ENCODE measurements at regions not wholly inside any gene's neighbourhood (a gene's known extent, or its start where the extent isn't known, plus 50 kb on each side); places are given as distances from the start of the nearest gene placed in this dataset.
A peak's percentile ranks its signal among the peaks of the same experiment; 100 is the strongest.

GRCh38 chr6:134866563-134866962 is 83.3 kb downstream of the ALDH8A1 start:
- no peak for DNase-seq

- DNase-seq: no peak
These were observed 85.3 kb downstream of the ALDH8A1 start for GRCh38 chr6:134864558-134864957.

DNA sequence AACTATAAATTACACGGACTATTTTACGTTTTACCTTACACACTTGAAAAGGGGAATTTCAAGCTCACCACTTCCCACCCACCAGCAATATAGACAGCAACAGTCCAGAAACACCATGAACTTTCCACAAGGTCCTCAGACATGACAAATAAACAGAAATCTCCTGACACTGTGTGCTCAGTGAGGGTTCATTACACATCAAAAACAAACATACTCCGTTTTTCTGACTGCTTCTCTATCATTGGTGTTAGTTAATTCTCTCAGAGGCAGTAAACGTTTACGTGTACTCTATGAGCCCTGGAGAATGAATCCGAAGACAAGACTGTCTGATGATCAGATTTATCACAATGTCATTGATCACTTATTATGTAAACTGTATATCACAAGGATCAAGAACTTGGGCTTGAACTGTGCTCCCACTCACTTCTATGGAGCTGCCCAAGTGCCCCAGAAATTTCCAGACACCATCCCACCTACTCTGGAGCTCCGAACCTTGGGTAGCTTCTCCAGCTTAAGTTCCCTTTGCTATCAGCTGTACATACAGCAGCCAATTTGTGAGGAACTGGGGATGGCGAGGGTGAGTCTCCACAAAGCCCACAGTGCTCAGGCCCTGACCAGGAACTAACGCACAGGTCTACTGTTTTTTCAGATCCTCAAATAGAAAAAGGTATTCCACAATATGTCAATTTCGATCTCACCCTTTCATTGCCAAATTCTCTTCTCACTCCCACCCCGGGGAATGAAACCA is 86.0 kb downstream of the ALDH8A1 start:
- DNase-seq: no peak

GRCh38 chr6:134854366-134854765 is 95.5 kb downstream of the ALDH8A1 start:
- no peak for DNase-seq

GRCh38 chr6:134853111-134854055 is 96.5 kb downstream of the ALDH8A1 start:
- no peak for DNase-seq

DNA sequence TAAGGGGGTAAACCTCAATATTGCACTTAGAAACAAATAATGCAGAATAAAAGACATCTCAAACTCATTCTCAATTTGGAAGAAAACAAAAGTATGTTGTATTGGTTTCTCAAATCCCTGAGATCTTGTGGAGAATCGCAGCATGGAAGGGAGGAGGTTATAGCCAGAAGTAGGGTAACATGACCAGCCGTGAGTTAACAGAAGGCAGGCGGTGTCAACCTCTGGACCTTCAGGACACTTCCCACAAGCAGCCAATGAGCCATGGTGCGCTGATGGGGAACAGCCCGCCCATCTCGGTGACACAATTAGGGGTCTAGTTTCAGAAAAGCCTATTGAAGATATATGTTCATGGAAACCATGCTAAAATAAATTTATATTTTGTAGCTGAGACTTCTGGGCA is 98.4 kb downstream of the ALDH8A1 start:
- DNase-seq: no peak

DNA sequence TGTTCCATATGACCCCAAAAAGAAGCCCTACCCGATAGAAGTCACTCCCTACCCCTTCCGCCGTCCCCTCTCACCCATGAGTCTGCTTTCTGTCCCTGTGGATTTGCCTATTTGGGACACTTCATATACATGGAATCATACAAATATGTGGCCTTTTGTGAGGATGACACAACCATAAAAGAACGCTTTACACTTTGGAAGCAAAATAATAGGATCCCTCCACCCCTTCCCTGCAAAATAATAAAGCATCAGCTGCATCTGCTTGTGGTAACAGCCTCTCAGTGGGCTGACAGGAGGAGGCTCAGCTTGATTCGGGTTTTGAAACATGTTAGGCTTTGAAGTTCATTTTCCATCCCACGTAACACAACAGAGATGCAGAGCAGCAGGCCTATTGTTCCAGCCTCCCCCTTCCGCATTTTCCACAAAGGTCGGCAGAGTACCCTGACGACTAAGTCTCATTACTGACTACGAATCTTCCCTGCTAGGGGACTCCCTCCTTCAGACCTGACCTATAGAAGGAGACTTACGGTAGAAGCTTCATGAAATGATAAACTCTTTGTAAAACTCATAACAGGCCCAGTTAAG is 99.1 kb downstream of the ALDH8A1 start:
- no peak for DNase-seq

DNA sequence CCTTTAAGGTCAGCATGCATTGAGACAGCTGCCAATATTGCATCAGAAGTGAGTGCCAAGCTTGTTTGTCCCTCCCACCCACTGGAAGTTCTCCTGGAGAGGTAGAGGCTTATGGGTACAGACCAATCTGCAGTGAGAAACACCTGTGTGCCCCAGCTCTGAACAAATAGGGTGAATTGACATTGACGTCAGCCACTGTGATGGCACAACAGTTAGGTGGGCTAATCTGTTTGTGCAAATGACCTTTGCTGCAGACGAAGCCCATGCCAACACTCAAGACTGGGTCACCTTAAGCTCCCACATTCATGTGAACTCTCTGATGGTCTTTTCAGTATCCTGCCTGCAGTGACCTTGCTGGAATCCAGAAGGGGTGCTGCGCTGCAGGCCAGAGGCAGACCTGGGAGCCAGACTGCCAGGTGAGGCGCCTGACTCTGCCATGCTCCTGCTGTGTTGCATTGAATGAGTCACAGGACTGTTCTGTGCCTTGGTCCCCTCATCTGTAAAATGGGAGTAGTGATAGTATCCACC is 99.9 kb downstream of the ALDH8A1 start:
- DNase-seq: no peak

DNA sequence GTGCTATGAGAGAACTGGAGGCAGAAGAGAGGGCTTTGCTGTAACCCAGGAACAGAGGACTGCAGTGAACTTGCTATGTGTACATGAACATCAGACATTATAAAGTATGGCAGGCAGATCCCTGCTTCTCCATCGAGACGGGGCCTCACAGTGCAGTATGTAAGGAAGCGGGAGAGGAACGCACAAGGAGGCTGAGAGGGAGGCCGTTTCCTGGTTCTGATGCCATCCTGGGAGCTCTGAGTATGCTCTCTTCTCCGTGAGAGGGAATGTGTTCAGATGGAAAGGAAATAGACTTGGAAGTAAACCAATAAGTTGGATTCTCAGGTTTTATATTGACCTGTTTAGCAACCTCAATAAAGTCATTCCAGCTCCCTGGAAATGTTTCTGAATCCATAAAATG is 101.8 kb downstream of the ALDH8A1 start:
- DNase-seq: no peak

DNA sequence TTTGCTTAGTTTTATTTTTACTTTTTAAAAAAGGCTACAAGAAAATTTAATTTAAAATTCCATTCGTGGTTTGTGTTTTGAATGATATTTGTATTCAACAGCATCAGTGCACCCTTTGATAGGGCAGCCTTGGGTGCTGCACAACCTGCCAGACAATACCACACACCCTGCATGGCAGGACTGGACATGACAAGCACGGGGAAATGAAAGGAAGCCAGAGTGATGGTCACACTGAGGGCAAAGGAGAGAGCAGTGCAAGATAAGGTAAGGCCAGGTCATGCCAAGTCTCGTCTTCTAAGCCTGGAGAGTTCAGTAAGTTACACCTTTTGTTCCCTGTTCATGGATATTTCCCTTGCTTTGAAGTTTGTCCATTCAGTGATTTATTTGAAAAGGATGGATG is 103.0 kb downstream of the ALDH8A1 start:
- DNase-seq: no peak

GRCh38 chr6:134846031-134846430 is 103.9 kb downstream of the ALDH8A1 start:
- no peak for DNase-seq

DNA sequence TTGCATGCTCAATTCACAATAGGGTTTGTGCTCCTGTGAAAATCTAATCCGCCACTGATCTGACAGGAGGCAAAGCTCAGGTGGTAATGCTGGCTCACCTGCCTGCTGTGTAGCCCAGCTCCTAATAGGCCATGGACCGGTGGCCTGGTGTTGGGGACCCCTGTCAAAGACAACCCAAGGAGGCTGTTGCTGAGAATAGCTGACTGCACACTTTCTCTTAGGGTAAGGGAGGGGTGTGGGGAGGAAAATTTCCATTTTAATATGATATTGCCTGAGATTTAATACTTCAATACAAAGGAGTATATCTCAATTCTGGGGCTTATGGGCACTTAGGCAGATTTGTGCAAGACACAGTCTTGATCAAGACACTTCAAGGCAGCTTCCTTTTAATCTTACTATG is 105.8 kb downstream of the ALDH8A1 start:
- DNase-seq: no peak

- no peak for DNase-seq
These were observed 109.6 kb downstream of the ALDH8A1 start for GRCh38 chr6:134840086-134840867.

GRCh38 chr6:134835993-134836392 is 113.9 kb downstream of the ALDH8A1 start:
- no peak for DNase-seq

- DNase-seq: peak; percentile 45
These were observed 119.0 kb downstream of the ALDH8A1 start for GRCh38 chr6:134830940-134831339.

DNA sequence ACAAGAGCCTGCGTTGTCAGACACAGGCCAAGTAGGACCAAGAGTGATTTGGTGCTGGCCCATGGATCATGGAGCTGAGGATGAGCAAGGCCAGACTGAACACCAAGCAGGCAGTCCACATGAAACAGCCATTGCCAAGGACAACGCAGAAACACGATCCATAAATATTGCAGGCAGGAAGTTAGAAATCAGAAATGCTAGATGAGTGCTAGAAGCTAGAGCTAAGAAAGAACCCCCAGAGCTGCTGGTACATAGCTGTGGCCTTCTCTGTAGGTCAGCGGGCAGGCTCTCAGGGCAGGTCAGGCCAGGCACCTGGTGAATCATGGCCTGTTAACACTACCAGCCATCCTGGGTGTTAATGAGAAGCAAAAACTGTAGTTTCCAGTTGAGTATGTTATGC is 119.7 kb downstream of the ALDH8A1 start:
- no peak for DNase-seq

GRCh38 chr6:134828641-134829040 is 121.3 kb downstream of the ALDH8A1 start:
- no peak for DNase-seq

GRCh38 chr6:134826889-134827737 is 122.8 kb downstream of the ALDH8A1 start:
- no peak for DNase-seq

GRCh38 chr6:134823710-134824034 is 126.2 kb downstream of the ALDH8A1 start:
- no peak for DNase-seq

DNA sequence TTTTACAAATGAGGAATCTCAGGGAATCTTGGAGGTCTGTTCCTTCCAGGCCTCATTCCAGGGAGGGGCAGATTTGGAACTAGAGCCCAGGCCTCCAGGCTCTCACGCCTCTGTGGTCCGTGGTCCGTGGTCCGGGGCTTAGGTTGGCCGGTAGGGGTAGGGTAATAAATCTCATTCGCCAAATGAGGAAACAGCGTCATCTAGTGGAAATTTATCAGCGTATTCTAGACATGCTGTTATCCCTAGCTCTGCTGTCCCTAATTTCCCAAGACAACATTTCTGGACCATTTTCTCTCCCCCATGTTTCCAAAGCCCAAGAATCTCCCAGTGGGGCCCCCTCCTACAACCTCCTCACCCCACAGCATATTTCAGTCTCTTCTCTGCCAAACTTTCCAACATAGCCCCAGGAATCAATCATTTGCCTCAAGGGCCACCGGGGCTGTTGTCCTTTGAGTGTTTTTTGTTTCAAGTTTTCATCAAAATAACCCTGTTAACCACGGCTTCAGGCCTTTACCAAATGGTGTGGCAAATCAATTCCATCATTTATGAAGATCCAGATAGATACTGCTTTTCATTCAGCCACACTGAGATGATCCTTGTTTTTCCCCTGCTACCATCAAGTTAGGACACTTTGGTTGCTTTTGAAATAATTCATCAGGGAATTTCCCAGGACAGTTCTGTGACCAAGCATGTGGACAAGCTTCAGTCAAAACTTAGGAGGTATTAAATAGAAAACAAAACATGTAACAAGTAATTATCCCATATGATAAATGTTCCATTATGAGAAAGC is 126.8 kb downstream of the ALDH8A1 start:
- peak; percentile 27 for DNase-seq
